Endothelial cell of umbilical vein (primary cell): ENCODE measurements at regions not wholly inside any gene's neighbourhood (a gene's known extent, or its start where the extent isn't known, plus 50 kb on each side); places are given as distances from the start of the nearest gene placed in this dataset.

Experiments
- BruUV-seq: library from RNA; stranded (reverse); fragments of 400-500 nt; replicated peaks from 2 replicates; lab custom pipeline; 2021; lab: Mats Ljungman, UMichigan
- CTCF ChIA-PET: fragments of 300-600, 350-600 bp; sonication (Branson Sonifier 250); formaldehyde crosslinking; loops from one replicate; lab custom pipeline; 2021; ENCODE audit warnings: antibody characterized with exemption, inconsistent platforms; lab: Charles Lee
- POLR2A ChIA-PET: fragments of 300-600, 350-600 bp; sonication (Branson Sonifier 250); formaldehyde crosslinking; loops from one replicate; lab custom pipeline; 2021; ENCODE audit warnings: antibody characterized with exemption, inconsistent platforms; lab: Charles Lee
- DNase-seq: peaks from one replicate; pipeline ENCODE4 v3.0.0-alpha.2; 2011; ENCODE audit warnings: low read depth, low spot score
- FAIRE-seq: peaks from 2 replicates; lab custom pipeline; 2011; peaks lifted over from hg19 to GRCh38; lab: Jason Lieb, UNC
- H2AFZ ChIP-seq: 2 replicates; pipeline ENCODE4 v1.6.0; 2012; ENCODE audit warnings: low read depth, low read length, control low read depth, inconsistent platforms
- H3K27ac ChIP-seq: 2 replicates; pipeline ENCODE4 v1.5.1; 2011; ENCODE audit warnings: low read depth, mild to moderate bottlenecking, control low read depth, low read length, moderate library complexity; ENCODE audit not compliant: insufficient read depth
- H3K27me3 ChIP-seq, 2 experiments: 2 replicates each; pipeline versions ENCODE4 v1.6.0 to v1.6.1; 2011; ENCODE audit warnings: low read length in 2 of 2, mixed read lengths in 1 of 2; ENCODE audit not compliant: control insufficient read depth in 2 of 2, insufficient read depth in 2 of 2
- H3K36me3 ChIP-seq, 2 experiments: 2 replicates in 1 of 2; 3 replicates in 1 of 2; pipeline ENCODE4 v1.5.1; 2011; ENCODE audit warnings: low read length in 2 of 2, mild to moderate bottlenecking in 1 of 2, moderate library complexity in 1 of 2; ENCODE audit not compliant: control insufficient read depth in 2 of 2, insufficient read depth in 2 of 2; ENCODE audit errors: extremely low read depth in 1 of 2
- H3K4me1 ChIP-seq: 3 replicates; pipeline ENCODE4 v1.5.1; 2011; ENCODE audit warnings: mild to moderate bottlenecking, low read length; ENCODE audit not compliant: control insufficient read depth, insufficient read depth; ENCODE audit errors: extremely low read depth
- H3K4me2 ChIP-seq: 2 replicates; pipeline ENCODE4 v1.6.1; 2011; ENCODE audit warnings: low read length, control low read depth, mixed read lengths; ENCODE audit not compliant: insufficient read depth
- H3K4me3 ChIP-seq, 3 experiments: fragments of 200-600 bp in 1 of 3; sonication (generic), shearing (Covaris generic) in 1 of 3; replicated peaks in 1 of 3; 2 replicates each; pipeline ENCODE4 v1.5.1; 2011 to 2016; ENCODE audit warnings: control low read depth in 3 of 3, low read length in 3 of 3, mild to moderate bottlenecking in 2 of 3, inconsistent platforms in 1 of 3, low read depth in 1 of 3, moderate library complexity in 1 of 3; ENCODE audit not compliant: insufficient read depth in 1 of 3
- H3K79me2 ChIP-seq: 2 replicates; pipeline ENCODE4 v1.6.0; 2012; ENCODE audit warnings: low read length, inconsistent platforms; ENCODE audit not compliant: control insufficient read depth, insufficient read depth
- H3K9ac ChIP-seq: replicated peaks from 2 replicates; pipeline ENCODE3; 2011; ENCODE audit warnings: low read length, control low read depth; ENCODE audit not compliant: insufficient read depth; ENCODE audit errors: extremely low read depth
- H3K9me1 ChIP-seq: replicated peaks from 3 replicates; pipeline ENCODE4 v1.6.0; 2011; ENCODE audit warnings: mild to moderate bottlenecking, low read length; ENCODE audit not compliant: control insufficient read depth, insufficient read depth; ENCODE audit errors: extremely low read depth
- H3K9me3 ChIP-seq: replicated peaks from 2 replicates; pipeline ENCODE4 v1.5.1; 2012; ENCODE audit warnings: low read length, inconsistent platforms; ENCODE audit not compliant: control insufficient read depth, insufficient read depth
- H4K20me1 ChIP-seq: replicated peaks from 2 replicates; pipeline ENCODE3; 2011; ENCODE audit warnings: mild to moderate bottlenecking, low read length; ENCODE audit not compliant: control insufficient read depth, insufficient read depth; ENCODE audit errors: extremely low read depth
- CTCF ChIP-seq, 2 donors: IDR thresholded peaks; 1 replicate in 1 of 2; 2 replicates in 1 of 2; pipeline ENCODE4 v1.5.1; 2011; ENCODE audit warnings: low read length in 2 of 2, mild to moderate bottlenecking in 2 of 2, moderate library complexity in 2 of 2, control low read depth in 1 of 2, inconsistent platforms in 1 of 2, low read depth in 1 of 2; ENCODE audit not compliant: insufficient read depth in 1 of 2; ENCODE audit errors: extremely low read depth in 1 of 2
- EZH2 ChIP-seq: IDR thresholded peaks from 2 replicates; pipeline ENCODE4 v1.6.1; 2012; ENCODE audit warnings: borderline replicate concordance, low read depth, mild to moderate bottlenecking, moderate library complexity, low read length, inconsistent platforms; ENCODE audit not compliant: severe bottlenecking
- FOS ChIP-seq: IDR thresholded peaks from 2 replicates; pipeline ENCODE4 v1.6.1; 2011; ENCODE audit warnings: mild to moderate bottlenecking, low read length, moderate library complexity, borderline replicate concordance; ENCODE audit not compliant: insufficient read depth
- GATA2 ChIP-seq: IDR thresholded peaks from 2 replicates; pipeline ENCODE4 v1.7.0; 2011; ENCODE audit warnings: low read depth, mild to moderate bottlenecking, moderate library complexity, mixed read lengths, low read length; ENCODE audit not compliant: insufficient read length, insufficient read depth
- JUN ChIP-seq: IDR thresholded peaks from 2 replicates; pipeline ENCODE4 v1.6.1; 2011; ENCODE audit warnings: borderline replicate concordance, low read depth; ENCODE audit not compliant: insufficient read length, insufficient read depth
- MAX ChIP-seq: IDR thresholded peaks from 2 replicates; pipeline ENCODE4 v1.6.1; 2011; ENCODE audit not compliant: insufficient read depth, insufficient read length
- MYC ChIP-seq: IDR thresholded peaks from one replicate; pipeline ENCODE4 v1.6.1; 2011; ENCODE audit warnings: mild to moderate bottlenecking, low read depth, low read length
- POLR2A ChIP-seq: IDR thresholded peaks from 2 replicates; pipeline ENCODE4 v1.6.1; 2012; ENCODE audit warnings: low read depth, mild to moderate bottlenecking, control low read depth, low read length
- POLR2AphosphoS5 ChIP-seq: IDR thresholded peaks from 2 replicates; pipeline ENCODE4 v1.6.1; 2012; ENCODE audit warnings: low read depth, mild to moderate bottlenecking, control low read depth, low read length, moderate library complexity; ENCODE audit not compliant: insufficient read depth
- dilution Hi-C: fragments of 300-500 bp; cut with MboI; formaldehyde crosslinking; loops from one replicate; pipeline ENCODE4 v1.15.0; 2019; ENCODE audit warnings: low sequenced_read_pairs; ENCODE audit not compliant: extremely low pct_ligation_motif_present
- intact Hi-C: fragments of 100-400 bp; cut with micrococcal nuclease; formaldehyde crosslinking; loops from one replicate; pipeline ENCODE4 v1.10.0; 2022

- H4K20me1 ChIP-seq: no peaks in the 10 kb centered on the region
- no peaks in the 10 kb centered on the region for H3K36me3 ChIP-seq
- no peak overlapping the region for H3K4me2 ChIP-seq
- no peaks in the 10 kb centered on the region for H3K27me3 ChIP-seq
- H3K9ac ChIP-seq: no peak overlapping the region
- no peaks in the 10 kb centered on the region for H3K79me2 ChIP-seq
- H2AFZ ChIP-seq: no peak overlapping the region
- POLR2A ChIA-PET: no interaction called here
- no peak overlapping the region for H3K27ac ChIP-seq
- intact Hi-C loops (no loop called here), dilution Hi-C loops (no loop called here)
- BruUV-seq: no TSS peak
- no peaks in the 10 kb centered on the region for H3K9me1 ChIP-seq
- no peak for TF ChIP-seq POLR2A
- no peak for TF ChIP-seq JUN
- no peak for TF ChIP-seq MYC
- no peak for TF ChIP-seq POLR2AphosphoS5
- TF ChIP-seq MAX: no peak
- TF ChIP-seq FOS: no peak
- no peak for TF ChIP-seq EZH2
- no peak for TF ChIP-seq GATA2
- no peak for TF ChIP-seq CTCF (IDR thresholded peaks at IDR 0.05; ENCODE audit: extremely low read depth in 1 of 2, insufficient read depth in 1 of 2, low read depth in 1 of 2, low read length in 2 of 2)
- no peaks in the 10 kb centered on the region for H3K9me3 ChIP-seq
- FAIRE-seq (no peak), DNase-seq (no peak)
- H3K4me1 ChIP-seq: peaks cover 31% of the 10 kb centered on the region
- no peak overlapping the region for H3K4me3 ChIP-seq
- CTCF ChIA-PET: interaction anchor here (0.9 kb wide), 1 partner anchor 290 kb away, joined by 3 read pairs; no protein-coding TSS in a partner anchor
Measured at GRCh38 chr15:100718075-100718980, 115.9 kb downstream of the ASB7 start.
